Panc1 (cell line): ENCODE measurements at regions not wholly inside any gene's neighbourhood (a gene's known extent, or its start where the extent isn't known, plus 50 kb on each side); places are given as distances from the start of the nearest gene placed in this dataset.
A peak's percentile ranks its signal among the peaks of the same experiment; 100 is the strongest.
"Not testable (repeated sequence)": the region's sequence is repeated elsewhere in the genome, so short reads cannot be mapped to it uniquely, and the experiment has no call there.

Source experiments
- ATAC-seq: fragments of 200-7000 bp; cut with Tn5 transposase; 2 replicates; pipeline ENCODE4 v1.9.1; 2020; ENCODE audit warnings: mild to moderate bottlenecking, moderate library complexity
- BruUV-seq: library from RNA; stranded (reverse); fragments of 400-500 nt; replicated peaks from 2 replicates; lab custom pipeline; 2021; lab: Mats Ljungman, UMichigan
- CTCF ChIA-PET: fragments of 300-600 bp; sonication (Branson Sonifier 250); formaldehyde crosslinking; loops from one replicate; lab custom pipeline; 2022; ENCODE audit warnings: antibody characterized with exemption; lab: Charles Lee
- POLR2A ChIA-PET: fragments of 300-600 bp; sonication (Branson Sonifier 250); formaldehyde crosslinking; loops from one replicate; lab custom pipeline; 2022; ENCODE audit warnings: antibody characterized with exemption; lab: Charles Lee
- DNase-seq: peaks from one replicate; pipeline ENCODE4 v3.0.0-alpha.2; 2010; ENCODE audit warnings: low read depth, low spot score
- H3K27ac ChIP-seq: 2 replicates; pipeline ENCODE4 v1.5.1; 2011; ENCODE audit warnings: mild to moderate bottlenecking, low read length, inconsistent platforms
- H3K27me3 ChIP-seq: fragments of 200-500 bp; sonication (Bioruptor generic); 2 replicates; pipeline ENCODE4 v1.6.0; 2014; ENCODE audit warnings: low read length, inconsistent platforms; ENCODE audit not compliant: control insufficient read depth, insufficient read depth
- H3K36me3 ChIP-seq: fragments of 200-500 bp; sonication (Bioruptor generic); 2 replicates; pipeline ENCODE4 v1.5.1; 2014; ENCODE audit warnings: inconsistent platforms, mild to moderate bottlenecking, low read length, moderate library complexity; ENCODE audit not compliant: control insufficient read depth, insufficient read depth
- H3K4me1 ChIP-seq: 2 replicates; pipeline ENCODE4 v1.5.1; 2011; ENCODE audit warnings: inconsistent platforms, mild to moderate bottlenecking, low read length, moderate library complexity; ENCODE audit not compliant: control insufficient read depth, insufficient read depth
- H3K4me3 ChIP-seq, 2 experiments: 2 replicates each; pipeline ENCODE4 v1.5.1; 2011 to 2012; ENCODE audit warnings: low read depth in 2 of 2, low read length in 2 of 2, mild to moderate bottlenecking in 2 of 2, inconsistent platforms in 1 of 2, moderate library complexity in 1 of 2
- H3K9me3 ChIP-seq: fragments of 200-500 bp; sonication (Bioruptor generic); 2 replicates; pipeline ENCODE4 v1.5.1; 2014; ENCODE audit warnings: low read depth, mild to moderate bottlenecking, inconsistent platforms, low read length, moderate library complexity; ENCODE audit not compliant: control insufficient read depth, insufficient read depth
- POLR2AphosphoS5 ChIP-seq: IDR thresholded peaks from 2 replicates; pipeline ENCODE4 v1.6.1; 2012; ENCODE audit warnings: mild to moderate bottlenecking, low read depth, low read length, moderate library complexity
- REST ChIP-seq, 2 experiments: IDR thresholded peaks; 2 replicates each; pipeline ENCODE4 v1.6.1; 2011 to 2012; ENCODE audit warnings: low read depth in 2 of 2, control low read depth in 1 of 2, low read length in 1 of 2, mild to moderate bottlenecking in 1 of 2, moderate library complexity in 1 of 2; ENCODE audit not compliant: insufficient read depth in 1 of 2
- SIN3A ChIP-seq: IDR thresholded peaks from 2 replicates; pipeline ENCODE4 v1.6.1; 2012; ENCODE audit warnings: low read depth, mild to moderate bottlenecking, low read length, moderate library complexity, borderline replicate concordance; ENCODE audit not compliant: insufficient read depth
- TCF7L2 ChIP-seq: IDR thresholded peaks from 2 replicates; pipeline ENCODE4 v1.6.1; 2011; ENCODE audit warnings: mild to moderate bottlenecking, low read depth, low read length, inconsistent platforms
- in situ Hi-C: cut with HindIII; loops from 2 replicates; pipeline ENCODE4 v1.10.0; 2016; ENCODE audit warnings: low sequenced_read_pairs, low pct_unique_long_range_greater_than_20kb
- intact Hi-C: fragments of 100-400 bp; cut with micrococcal nuclease; formaldehyde crosslinking; loops from one replicate; pipeline ENCODE4 v1.10.0; 2022; ENCODE audit not compliant: unreplicated experiment
- TF ChIP-seq, protein P1 (sequence below): fragments of 450-650 bp; IDR thresholded peaks from 2 replicates; pipeline ENCODE4 v1.5.1; 2017; ENCODE audit warnings: mild to moderate bottlenecking

DNA sequence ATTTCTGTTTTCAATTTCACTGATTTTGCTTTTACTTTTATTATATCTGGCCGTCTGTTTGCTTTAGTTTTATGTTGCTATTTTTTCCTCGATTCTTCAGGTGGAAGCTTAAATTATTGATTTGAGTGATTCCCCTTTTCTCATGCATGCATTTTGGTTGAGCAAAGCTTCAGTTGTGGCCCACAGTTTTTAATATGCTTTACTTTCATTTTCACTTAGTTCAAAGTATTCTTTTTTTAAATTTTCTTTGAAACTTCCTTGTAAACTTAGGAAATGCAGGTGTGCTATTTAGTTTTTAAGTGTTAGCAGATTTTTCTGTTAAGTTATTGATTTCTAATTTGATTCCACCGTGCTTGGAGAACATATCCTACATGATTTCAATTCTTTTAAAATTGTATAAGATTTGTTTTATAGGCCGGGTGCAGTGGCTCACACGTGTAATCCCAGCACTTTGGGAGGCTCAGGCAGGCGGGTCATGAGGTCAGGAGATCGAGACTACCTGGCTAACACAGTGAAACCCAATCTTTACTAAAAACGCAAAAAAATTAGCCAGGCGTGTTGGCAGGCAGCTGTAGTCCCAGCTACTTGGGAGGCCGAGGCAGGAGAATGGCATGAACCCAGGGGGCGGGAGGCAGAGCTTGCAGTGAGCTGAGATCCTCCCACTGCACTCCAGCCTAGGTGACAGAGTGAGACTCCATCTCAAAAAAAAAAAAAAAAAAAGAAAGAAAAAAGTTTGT, 531.2 kb downstream of the KIF2B start:
- Histone ChIP-seq H3K27ac (no peak overlapping the region), H3K9me3 (no peaks in the 10 kb centered on the region), H3K36me3 (no peaks in the 10 kb centered on the region), H3K4me3 (peak overlapping the region; percentile 1 to 34; a peak in 2 of 4 replicates), H3K27me3 (no peaks in the 10 kb centered on the region), H3K4me1 (no peaks in the 10 kb centered on the region)
- DNase-seq = no peak
- in situ Hi-C loops = no loop called here
- TF ChIP-seq, protein P1, sequence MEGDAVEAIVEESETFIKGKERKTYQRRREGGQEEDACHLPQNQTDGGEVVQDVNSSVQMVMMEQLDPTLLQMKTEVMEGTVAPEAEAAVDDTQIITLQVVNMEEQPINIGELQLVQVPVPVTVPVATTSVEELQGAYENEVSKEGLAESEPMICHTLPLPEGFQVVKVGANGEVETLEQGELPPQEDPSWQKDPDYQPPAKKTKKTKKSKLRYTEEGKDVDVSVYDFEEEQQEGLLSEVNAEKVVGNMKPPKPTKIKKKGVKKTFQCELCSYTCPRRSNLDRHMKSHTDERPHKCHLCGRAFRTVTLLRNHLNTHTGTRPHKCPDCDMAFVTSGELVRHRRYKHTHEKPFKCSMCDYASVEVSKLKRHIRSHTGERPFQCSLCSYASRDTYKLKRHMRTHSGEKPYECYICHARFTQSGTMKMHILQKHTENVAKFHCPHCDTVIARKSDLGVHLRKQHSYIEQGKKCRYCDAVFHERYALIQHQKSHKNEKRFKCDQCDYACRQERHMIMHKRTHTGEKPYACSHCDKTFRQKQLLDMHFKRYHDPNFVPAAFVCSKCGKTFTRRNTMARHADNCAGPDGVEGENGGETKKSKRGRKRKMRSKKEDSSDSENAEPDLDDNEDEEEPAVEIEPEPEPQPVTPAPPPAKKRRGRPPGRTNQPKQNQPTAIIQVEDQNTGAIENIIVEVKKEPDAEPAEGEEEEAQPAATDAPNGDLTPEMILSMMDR = no peak
- no peak for TF ChIP-seq POLR2AphosphoS5
- no peak for TF ChIP-seq REST (IDR thresholded peaks at IDR 0.05; ENCODE audit: insufficient read depth in 1 of 2, low read depth in 2 of 2, low read length in 1 of 2)
- TF ChIP-seq SIN3A = no peak
- no peak for TF ChIP-seq TCF7L2
- CTCF ChIA-PET = no interaction called here
- intact Hi-C loops = no loop called here
- POLR2A ChIA-PET = interaction anchor here (0.6 kb wide), 1 partner anchor 13 kb away, joined by 7 read pairs; no protein-coding TSS in a partner anchor
- ATAC-seq = no peak
- no TSS peak for BruUV-seq

DNA sequence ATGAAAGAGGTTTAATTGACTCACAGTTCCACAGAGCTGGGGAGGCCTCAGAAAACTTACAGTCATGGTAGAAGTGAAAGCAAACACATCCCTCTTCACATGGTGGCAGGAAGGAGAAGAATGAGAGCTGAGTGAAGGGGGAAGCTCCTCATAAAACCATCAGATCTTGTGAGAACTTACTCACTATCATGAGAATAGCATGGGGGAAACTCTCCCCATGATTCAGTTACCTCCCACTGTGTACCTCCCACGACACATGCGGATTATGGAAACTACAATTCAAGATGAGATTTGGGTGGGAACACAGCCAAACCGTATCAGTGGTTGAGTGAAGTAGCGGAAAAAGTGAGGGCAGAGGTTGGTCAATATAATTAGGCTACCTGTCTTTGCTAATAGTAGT, 538.3 kb downstream of the KIF2B start:
- H3K9me3 ChIP-seq, H3K36me3 ChIP-seq, H3K4me1 ChIP-seq, POLR2A ChIA-PET, H3K27me3 ChIP-seq, ATAC-seq, BruUV-seq, DNase-seq, intact Hi-C loops, H3K4me3 ChIP-seq, H3K27ac ChIP-seq, CTCF ChIA-PET, in situ Hi-C loops: not testable (repeated sequence)

DNA sequence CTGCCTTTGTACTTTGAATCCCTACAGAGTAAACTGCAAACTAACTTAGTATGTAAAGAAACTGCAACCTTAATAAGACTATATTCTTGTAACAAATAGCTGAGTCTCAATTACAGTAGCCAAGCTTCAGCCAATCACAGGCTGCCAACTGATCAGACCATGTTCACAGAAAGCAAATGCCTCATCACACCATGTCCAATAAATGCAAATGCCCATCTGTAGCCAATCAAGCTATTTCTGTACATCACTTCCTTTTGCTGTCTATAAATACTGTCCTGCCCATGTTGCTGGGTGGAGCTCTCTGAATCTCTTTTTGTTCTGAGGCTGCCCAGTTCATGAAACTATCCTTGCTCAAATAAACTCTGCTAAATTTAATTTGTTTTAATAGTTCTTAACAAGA, 531.7 kb upstream of the TOM1L1 start:
- H3K36me3 ChIP-seq = no peaks in the 10 kb centered on the region
- no peak for ATAC-seq
- intact Hi-C loops (no loop called here), in situ Hi-C loops (no loop called here)
- no peak overlapping the region for H3K27ac ChIP-seq
- CTCF ChIA-PET = no interaction called here
- no peaks in the 10 kb centered on the region; the same call in 1 of the 2 replicates for H3K9me3 ChIP-seq
- H3K4me3 ChIP-seq = no peak overlapping the region
- no TSS peak for BruUV-seq
- no peaks in the 10 kb centered on the region for H3K4me1 ChIP-seq
- no peak for TF ChIP-seq REST (IDR thresholded peaks at IDR 0.05; ENCODE audit: insufficient read depth in 1 of 2, low read depth in 2 of 2, low read length in 1 of 2)
- TF ChIP-seq SIN3A = no peak
- TF ChIP-seq TCF7L2 = no peak
- no peak for TF ChIP-seq POLR2AphosphoS5
- TF ChIP-seq, protein P1 = no peak
- no peak for DNase-seq
- no peaks in the 10 kb centered on the region for H3K27me3 ChIP-seq
- POLR2A ChIA-PET = no interaction called here
